ENCODE measurements at regions not wholly inside any gene's neighbourhood (a gene's known extent, or its start where the extent isn't known, plus 50 kb on each side); places are given as distances from the start of the nearest gene placed in this dataset.

GRCh38 chr1:70635868-70636267, 224.8 kb downstream of the CTH start:
- no peak for TF ChIP-seq EZH2 (IDR thresholded peaks at IDR 0.05; ENCODE audit: low read length)
- TF ChIP-seq CTCF (optimal IDR thresholded peaks at IDR 0.05 in 1 of 3, IDR thresholded peaks at IDR 0.05 in 1 of 3, conservative IDR thresholded peaks at IDR 0.05 in 1 of 3; ENCODE audit: extremely low read depth in 1 of 3, insufficient read depth in 2 of 3, low read length in 3 of 3) = no peak
